Osteocyte (in vitro differentiated cells): ENCODE measurements at regions not wholly inside any gene's neighbourhood (a gene's known extent, or its start where the extent isn't known, plus 50 kb on each side); places are given as distances from the start of the nearest gene placed in this dataset.

ENCODE experiments used
- DNase-seq: peaks from one replicate; pipeline ENCODE4 v3.0.0; 2021; ENCODE audit warnings: mixed read lengths; ENCODE audit not compliant: unreplicated experiment; ENCODE audit errors: extremely low spot score
- H3K27ac Mint-ChIP-seq: one replicate; pipeline ENCODE4 v1.8.0; 2021; ENCODE audit warnings: mild to moderate bottlenecking, mixed read lengths; ENCODE audit not compliant: unreplicated experiment
- H3K27me3 Mint-ChIP-seq: one replicate; pipeline ENCODE4 v1.8.0; 2021; ENCODE audit warnings: mixed read lengths; ENCODE audit not compliant: unreplicated experiment
- H3K36me3 Mint-ChIP-seq: one replicate; pipeline ENCODE4 v1.8.0; 2021; ENCODE audit warnings: mixed read lengths; ENCODE audit not compliant: unreplicated experiment
- H3K4me1 Mint-ChIP-seq: one replicate; pipeline ENCODE4 v1.8.0; 2021; ENCODE audit warnings: mixed read lengths; ENCODE audit not compliant: unreplicated experiment
- H3K4me3 Mint-ChIP-seq: one replicate; pipeline ENCODE4 v1.8.0; 2021; ENCODE audit warnings: mild to moderate bottlenecking, moderate library complexity, mixed read lengths; ENCODE audit not compliant: unreplicated experiment
- H3K9me3 Mint-ChIP-seq: one replicate; pipeline ENCODE4 v1.8.0; 2021; ENCODE audit warnings: mixed read lengths; ENCODE audit not compliant: unreplicated experiment
- CTCF ChIP-seq: fragments of 200-600 bp; sonication (generic); IDR thresholded peaks from 2 replicates; pipeline ENCODE4 v1.5.0; 2021; ENCODE audit warnings: antibody characterized with exemption, mild to moderate bottlenecking, moderate library complexity

- H3K27me3 Mint-ChIP-seq = peaks cover 14% of the 10 kb centered on the region
- no peaks in the 10 kb centered on the region for H3K9me3 Mint-ChIP-seq
- no peak overlapping the region for H3K4me3 Mint-ChIP-seq
- peaks cover 19% of the 10 kb centered on the region for H3K4me1 Mint-ChIP-seq
- no peak for DNase-seq
- TF ChIP-seq CTCF = no peak
- no peak overlapping the region for H3K27ac Mint-ChIP-seq
- no peaks in the 10 kb centered on the region for H3K36me3 Mint-ChIP-seq
Observed at GRCh38 chr14:94697773-94698556, 71.9 kb downstream of the GSC start.

- no peak overlapping the region for H3K27ac Mint-ChIP-seq
- no peak for TF ChIP-seq CTCF
- peaks cover 19% of the 10 kb centered on the region for H3K4me1 Mint-ChIP-seq
- H3K27me3 Mint-ChIP-seq = peaks cover 14% of the 10 kb centered on the region
- H3K36me3 Mint-ChIP-seq = no peaks in the 10 kb centered on the region
- no peaks in the 10 kb centered on the region for H3K9me3 Mint-ChIP-seq
- no peak overlapping the region for H3K4me3 Mint-ChIP-seq
- no peak for DNase-seq
Observed at GRCh38 chr14:94696518-94696917, 73.4 kb downstream of the GSC start.

GRCh38 chr14:94695231-94695630 lies 74.7 kb downstream of the GSC start:
- no peak for TF ChIP-seq CTCF
- no peak overlapping the region for H3K4me3 Mint-ChIP-seq
- peaks cover 19% of the 10 kb centered on the region for H3K4me1 Mint-ChIP-seq

GRCh38 chr14:94691660-94692034 lies 78.3 kb downstream of the GSC start:
- H3K27me3 Mint-ChIP-seq = no peaks in the 10 kb centered on the region
- no peaks in the 10 kb centered on the region for H3K9me3 Mint-ChIP-seq
- DNase-seq = no peak
- no peaks in the 10 kb centered on the region for H3K36me3 Mint-ChIP-seq
- peaks cover 17% of the 10 kb centered on the region for H3K4me1 Mint-ChIP-seq
- H3K27ac Mint-ChIP-seq = no peak overlapping the region
- H3K4me3 Mint-ChIP-seq = no peak overlapping the region
- no peak for TF ChIP-seq CTCF

More at GRCh38 chr14:94695231-94695630, 74.7 kb downstream of the GSC start:
- H3K27me3 Mint-ChIP-seq = peaks cover 9% of the 10 kb centered on the region
- H3K36me3 Mint-ChIP-seq = no peaks in the 10 kb centered on the region
- H3K27ac Mint-ChIP-seq = no peak overlapping the region
- no peak for DNase-seq
- H3K9me3 Mint-ChIP-seq = no peaks in the 10 kb centered on the region

GRCh38 chr14:94690896-94691659 lies 78.8 kb downstream of the GSC start:
- no peak overlapping the region for H3K4me3 Mint-ChIP-seq
- H3K27ac Mint-ChIP-seq = no peak overlapping the region
- H3K4me1 Mint-ChIP-seq = peaks cover 13% of the 10 kb centered on the region
- no peaks in the 10 kb centered on the region for H3K36me3 Mint-ChIP-seq
- no peaks in the 10 kb centered on the region for H3K9me3 Mint-ChIP-seq
- TF ChIP-seq CTCF = no peak
- DNase-seq = no peak
- H3K27me3 Mint-ChIP-seq = no peaks in the 10 kb centered on the region
